HCT116 (cell line): ENCODE measurements at regions not wholly inside any gene's neighbourhood (a gene's known extent, or its start where the extent isn't known, plus 50 kb on each side); places are given as distances from the start of the nearest gene placed in this dataset.
"Not testable (repeated sequence)": the region's sequence is repeated elsewhere in the genome, so short reads cannot be mapped to it uniquely, and the experiment has no call there.

Experiments
- ATAC-seq: fragments of 200-7000 bp; cut with Tn5 transposase; 2 replicates; pipeline ENCODE4 v1.9.1; 2020; ENCODE audit warnings: mild to moderate bottlenecking, moderate library complexity
- BruUV-seq: library from RNA; stranded (reverse); fragments of 400-500 nt; replicated peaks from 2 replicates; lab custom pipeline; 2021; lab: Mats Ljungman, UMichigan
- CTCF ChIA-PET: fragments of 300-600 bp; sonication (Branson Sonifier 250); formaldehyde crosslinking; loops from one replicate; lab custom pipeline; 2021; ENCODE audit warnings: antibody characterized with exemption; lab: Charles Lee
- POLR2A ChIA-PET: fragments of 300-600, 350-600 bp; sonication (Branson Sonifier 250); formaldehyde crosslinking; loops from one replicate; lab custom pipeline; 2021; ENCODE audit warnings: antibody characterized with exemption; lab: Charles Lee
- RAD21 ChIA-PET, 2 experiments: fragments of 300-600 bp; sonication (Branson Sonifier 250); formaldehyde crosslinking; loops; one replicate each; lab custom pipeline; 2023; ENCODE audit warnings: low total read pairs in 2 of 2; ENCODE audit not compliant: uncharacterized antibody in 2 of 2, unreplicated experiment in 2 of 2, low non-redundant PET in 1 of 2; lab: Charles Lee
- DNase-seq: peaks from one replicate; pipeline ENCODE4 v3.0.0-alpha.2; 2010; ENCODE audit warnings: low read depth, low spot score
- H2AFZ ChIP-seq: fragments of 200-600 bp; shearing (Covaris generic), sonication (generic); 2 replicates; pipeline ENCODE4 v1.6.1; 2017; ENCODE audit warnings: low read depth, mixed run types, mixed read lengths, antibody characterized with exemption, low read length; ENCODE audit not compliant: poor library complexity, severe bottlenecking
- H3K27ac ChIP-seq: 2 replicates; pipeline ENCODE4 v1.5.1; 2012; ENCODE audit warnings: low read depth, low read length
- H3K27me3 ChIP-seq: fragments of 200-600 bp; sonication (generic); 2 replicates; pipeline ENCODE4 v1.6.1; 2016; ENCODE audit warnings: mixed run types, low read length, mixed read lengths; ENCODE audit not compliant: insufficient read depth
- H3K36me3 ChIP-seq, 2 experiments: fragments of 200-500 bp in 1 of 2; fragments of 200-600 bp in 1 of 2; sonication (Bioruptor generic) in 1 of 2; sonication (generic) in 1 of 2; 2 replicates each; pipeline versions ENCODE4 v1.5.1 to v1.6.1; 2014 to 2016; ENCODE audit warnings: low read length in 2 of 2, inconsistent platforms in 1 of 2, mixed read lengths in 1 of 2, mixed run types in 1 of 2; ENCODE audit not compliant: insufficient read depth in 2 of 2, control insufficient read depth in 1 of 2
- H3K4me1 ChIP-seq, 2 experiments: fragments of 200-600 bp in 1 of 2; sonication (generic) in 1 of 2; 2 replicates each; pipeline versions ENCODE4 v1.5.1 to v1.6.1; 2012 to 2017; ENCODE audit warnings: low read length in 2 of 2, inconsistent platforms in 1 of 2, mild to moderate bottlenecking in 1 of 2, mixed read lengths in 1 of 2, mixed run types in 1 of 2, moderate library complexity in 1 of 2; ENCODE audit not compliant: insufficient read depth in 2 of 2, control insufficient read depth in 1 of 2
- H3K4me2 ChIP-seq: fragments of 200-600 bp; sonication (generic); 2 replicates; pipeline ENCODE4 v1.6.1; 2017; ENCODE audit warnings: mixed run types, low read length, mixed read lengths
- H3K4me3 ChIP-seq, 2 experiments: fragments of 200-600 bp in 1 of 2; sonication (generic) in 1 of 2; replicated peaks in 1 of 2; 2 replicates each; pipeline ENCODE4 v1.5.1; 2011 to 2016; ENCODE audit warnings: low read length in 2 of 2, control low read depth in 1 of 2, low read depth in 1 of 2, mild to moderate bottlenecking in 1 of 2, mixed read lengths in 1 of 2, mixed run types in 1 of 2
- H3K79me2 ChIP-seq: fragments of 200-600 bp; sonication (generic); 2 replicates; pipeline ENCODE4 v1.6.1; 2017; ENCODE audit warnings: mild to moderate bottlenecking, mixed run types, low read length, moderate library complexity, mixed read lengths; ENCODE audit not compliant: insufficient read depth
- H3K9ac ChIP-seq: fragments of 200-600 bp; sonication (generic); 2 replicates; pipeline ENCODE4 v1.6.1; 2016; ENCODE audit warnings: low read length, mixed read lengths
- H3K9me2 ChIP-seq: fragments of 200-600 bp; sonication (generic), shearing (Covaris generic); 2 replicates; pipeline ENCODE4 v1.6.1; 2017; ENCODE audit warnings: mixed run types, mild to moderate bottlenecking, moderate library complexity; ENCODE audit not compliant: insufficient read depth
- H3K9me3 ChIP-seq, 2 experiments: fragments of 200-500 bp in 1 of 2; fragments of 200-600 bp in 1 of 2; sonication (Bioruptor generic) in 1 of 2; sonication (generic) in 1 of 2; 2 replicates each; pipeline ENCODE4 v1.6.1; 2014 to 2017; ENCODE audit warnings: low read length in 2 of 2, mixed read lengths in 2 of 2, inconsistent platforms in 1 of 2, low read depth in 1 of 2, mild to moderate bottlenecking in 1 of 2, mixed run types in 1 of 2, moderate library complexity in 1 of 2; ENCODE audit not compliant: control insufficient read depth in 1 of 2, insufficient read depth in 1 of 2
- H4K20me1 ChIP-seq: fragments of 200-600 bp; sonication (generic), shearing (Covaris generic); 2 replicates; pipeline ENCODE4 v1.6.1; 2017; ENCODE audit warnings: mixed run types, mild to moderate bottlenecking, moderate library complexity; ENCODE audit not compliant: insufficient read depth
- EGR1 ChIP-seq: IDR thresholded peaks from 2 replicates; pipeline ENCODE4 v1.6.1; 2012; ENCODE audit warnings: low read depth
- ELF1 ChIP-seq: IDR thresholded peaks from 2 replicates; pipeline ENCODE4 v1.6.1; 2012; ENCODE audit warnings: low read depth, borderline replicate concordance
- EZH2 ChIP-seq: fragments of 200-600 bp; sonication (generic); IDR thresholded peaks from 2 replicates; pipeline ENCODE4 v1.6.1; 2017; ENCODE audit warnings: antibody characterized with exemption, mixed run types
- EZH2phosphoT487 ChIP-seq: fragments of 200-600 bp; IDR thresholded peaks from 2 replicates; pipeline ENCODE4 v1.6.1; 2018; ENCODE audit warnings: antibody characterized with exemption, borderline replicate concordance
- FOSL1 ChIP-seq: IDR thresholded peaks from 2 replicates; pipeline ENCODE4 v1.6.1; 2012; ENCODE audit warnings: low read depth
- POLR2AphosphoS5 ChIP-seq: IDR thresholded peaks from 2 replicates; pipeline ENCODE4 v1.6.1; 2011; ENCODE audit warnings: mild to moderate bottlenecking, low read depth, low read length, moderate library complexity
- SP1 ChIP-seq: IDR thresholded peaks from 2 replicates; pipeline ENCODE4 v1.6.1; 2012; ENCODE audit warnings: low read depth
- ZFX ChIP-seq: fragments of 450-650 bp; IDR thresholded peaks from 2 replicates; pipeline ENCODE4 v1.6.1; 2017
- intact Hi-C: fragments of 100-400 bp; cut with micrococcal nuclease; formaldehyde crosslinking; loops from 2 replicates; pipeline ENCODE4 v1.10.0; 2022
- TF ChIP-seq, protein P1 (sequence below): IDR thresholded peaks from 2 replicates; pipeline ENCODE4 v1.6.1; 2012; ENCODE audit warnings: low read depth

DNA sequence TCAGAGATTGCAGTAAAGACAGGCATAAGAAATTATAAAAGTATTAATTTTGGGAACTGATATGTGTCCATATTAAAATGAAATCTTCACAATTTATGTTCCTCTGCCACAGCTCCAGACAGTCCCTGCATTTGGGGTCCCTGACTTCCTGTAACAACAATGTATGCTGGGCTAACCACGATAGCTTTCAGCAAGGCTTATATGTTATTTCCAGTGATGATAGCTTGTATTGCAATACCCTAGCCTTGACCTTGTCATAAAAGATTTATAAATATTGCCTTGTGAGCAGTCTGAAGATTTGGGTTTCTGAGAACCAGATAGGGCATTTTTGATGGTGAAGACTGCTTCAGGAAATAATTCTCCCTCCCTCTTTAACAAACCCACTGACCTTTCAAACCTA is 129.5 kb downstream of the PCDH10 start:
- no peak overlapping the region for H3K27ac ChIP-seq
- no peaks in the 10 kb centered on the region for H3K27me3 ChIP-seq
- no peaks in the 10 kb centered on the region for H3K4me1 ChIP-seq
- no TSS peak for BruUV-seq
- DNase-seq: no peak
- no peaks in the 10 kb centered on the region for H3K36me3 ChIP-seq
- H3K4me2 ChIP-seq: no peak overlapping the region
- CTCF ChIA-PET: no interaction called here
- H3K79me2 ChIP-seq: no peaks in the 10 kb centered on the region
- H3K9me2 ChIP-seq: no peaks in the 10 kb centered on the region
- H3K9ac ChIP-seq: no peak overlapping the region
- intact Hi-C loops: no loop called here
- ATAC-seq: no peak
- RAD21 ChIA-PET: no interaction called here
- no peak overlapping the region for H2AFZ ChIP-seq
- no peak overlapping the region for H3K4me3 ChIP-seq
- no peaks in the 10 kb centered on the region for H4K20me1 ChIP-seq
- POLR2A ChIA-PET: no interaction called here
- TF ChIP-seq FOSL1: no peak
- no peak for TF ChIP-seq EZH2
- TF ChIP-seq ZFX: no peak
- no peak for TF ChIP-seq POLR2AphosphoS5
- TF ChIP-seq, protein P1, sequence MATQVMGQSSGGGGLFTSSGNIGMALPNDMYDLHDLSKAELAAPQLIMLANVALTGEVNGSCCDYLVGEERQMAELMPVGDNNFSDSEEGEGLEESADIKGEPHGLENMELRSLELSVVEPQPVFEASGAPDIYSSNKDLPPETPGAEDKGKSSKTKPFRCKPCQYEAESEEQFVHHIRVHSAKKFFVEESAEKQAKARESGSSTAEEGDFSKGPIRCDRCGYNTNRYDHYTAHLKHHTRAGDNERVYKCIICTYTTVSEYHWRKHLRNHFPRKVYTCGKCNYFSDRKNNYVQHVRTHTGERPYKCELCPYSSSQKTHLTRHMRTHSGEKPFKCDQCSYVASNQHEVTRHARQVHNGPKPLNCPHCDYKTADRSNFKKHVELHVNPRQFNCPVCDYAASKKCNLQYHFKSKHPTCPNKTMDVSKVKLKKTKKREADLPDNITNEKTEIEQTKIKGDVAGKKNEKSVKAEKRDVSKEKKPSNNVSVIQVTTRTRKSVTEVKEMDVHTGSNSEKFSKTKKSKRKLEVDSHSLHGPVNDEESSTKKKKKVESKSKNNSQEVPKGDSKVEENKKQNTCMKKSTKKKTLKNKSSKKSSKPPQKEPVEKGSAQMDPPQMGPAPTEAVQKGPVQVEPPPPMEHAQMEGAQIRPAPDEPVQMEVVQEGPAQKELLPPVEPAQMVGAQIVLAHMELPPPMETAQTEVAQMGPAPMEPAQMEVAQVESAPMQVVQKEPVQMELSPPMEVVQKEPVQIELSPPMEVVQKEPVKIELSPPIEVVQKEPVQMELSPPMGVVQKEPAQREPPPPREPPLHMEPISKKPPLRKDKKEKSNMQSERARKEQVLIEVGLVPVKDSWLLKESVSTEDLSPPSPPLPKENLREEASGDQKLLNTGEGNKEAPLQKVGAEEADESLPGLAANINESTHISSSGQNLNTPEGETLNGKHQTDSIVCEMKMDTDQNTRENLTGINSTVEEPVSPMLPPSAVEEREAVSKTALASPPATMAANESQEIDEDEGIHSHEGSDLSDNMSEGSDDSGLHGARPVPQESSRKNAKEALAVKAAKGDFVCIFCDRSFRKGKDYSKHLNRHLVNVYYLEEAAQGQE: no peak
- TF ChIP-seq ELF1: no peak
- no peak for TF ChIP-seq EZH2phosphoT487
- TF ChIP-seq EGR1: no peak
- TF ChIP-seq SP1: no peak
- H3K9me3 ChIP-seq: no peaks in the 10 kb centered on the region

DNA sequence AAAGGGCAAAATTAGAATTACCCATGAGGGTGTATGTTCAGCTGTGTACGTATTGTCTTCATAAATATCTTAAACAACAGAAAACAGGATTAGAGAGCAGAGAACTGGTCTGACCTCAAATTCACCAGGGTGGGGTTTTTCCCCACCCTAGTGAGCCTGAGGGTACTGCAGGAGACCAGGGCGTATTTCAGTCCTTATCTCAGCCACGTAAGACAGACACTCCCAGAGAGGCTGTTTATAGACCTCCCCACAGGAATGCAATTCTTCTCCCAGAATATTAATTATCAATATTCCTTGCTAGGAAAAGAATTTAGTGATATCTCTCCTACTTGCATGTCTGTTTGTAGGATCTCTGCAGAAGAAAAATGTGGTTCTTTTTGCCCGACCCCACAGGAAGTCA is 128.8 kb downstream of the PCDH10 start:
- DNase-seq, H3K9me3 ChIP-seq, BruUV-seq, RAD21 ChIA-PET, H3K79me2 ChIP-seq, H3K4me2 ChIP-seq, H3K9me2 ChIP-seq, H3K4me3 ChIP-seq, H3K27me3 ChIP-seq, POLR2A ChIA-PET, CTCF ChIA-PET, H3K9ac ChIP-seq, ATAC-seq, H4K20me1 ChIP-seq, H3K36me3 ChIP-seq, H2AFZ ChIP-seq, H3K27ac ChIP-seq, H3K4me1 ChIP-seq, intact Hi-C loops: not testable (repeated sequence)
